ENCODE measurements at regions not wholly inside any gene's neighbourhood (a gene's known extent, or its start where the extent isn't known, plus 50 kb on each side); places are given as distances from the start of the nearest gene placed in this dataset.

DNA sequence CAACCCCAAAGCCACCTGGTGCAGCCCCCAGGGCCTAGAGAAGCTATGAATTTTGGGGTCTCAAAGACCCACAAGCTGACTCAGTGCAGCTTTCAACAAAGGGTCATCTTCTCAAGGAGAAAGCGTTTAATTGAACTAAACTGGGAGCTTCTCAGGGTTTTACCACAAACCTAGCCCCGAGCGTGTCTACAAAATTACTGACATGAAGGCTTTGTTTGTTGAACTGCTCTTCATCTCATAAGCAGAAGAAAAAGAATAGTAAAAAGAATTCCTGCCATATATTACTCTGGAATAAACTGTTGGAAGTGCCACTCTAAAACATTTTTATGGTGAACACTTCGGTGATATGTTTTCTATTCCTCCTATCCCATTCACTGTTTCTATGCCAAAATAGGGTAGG is 50.8 kb upstream of the INCENP start:
- DNase-seq (ENCODE audit: low read depth) = no peak

DNA sequence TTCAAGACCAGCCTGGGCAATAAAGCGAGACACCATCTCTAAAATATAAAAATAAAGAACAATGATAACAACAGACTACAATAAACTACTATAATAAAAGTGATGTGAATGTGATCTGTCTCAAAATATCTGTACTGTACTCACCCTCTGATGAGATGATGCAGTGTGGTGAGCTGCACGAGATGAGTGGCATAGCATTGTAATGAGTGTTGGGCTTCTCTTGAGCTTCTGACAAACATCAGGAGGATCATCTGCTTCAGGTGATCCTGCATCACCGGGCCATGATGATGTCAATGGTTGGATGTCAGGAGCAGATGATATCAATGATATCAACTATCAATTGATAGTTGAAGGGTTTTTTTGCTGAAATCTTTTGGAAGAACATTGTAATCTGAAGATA is 52.4 kb upstream of the INCENP start:
- no peak for DNase-seq (ENCODE audit: low read depth)

DNA sequence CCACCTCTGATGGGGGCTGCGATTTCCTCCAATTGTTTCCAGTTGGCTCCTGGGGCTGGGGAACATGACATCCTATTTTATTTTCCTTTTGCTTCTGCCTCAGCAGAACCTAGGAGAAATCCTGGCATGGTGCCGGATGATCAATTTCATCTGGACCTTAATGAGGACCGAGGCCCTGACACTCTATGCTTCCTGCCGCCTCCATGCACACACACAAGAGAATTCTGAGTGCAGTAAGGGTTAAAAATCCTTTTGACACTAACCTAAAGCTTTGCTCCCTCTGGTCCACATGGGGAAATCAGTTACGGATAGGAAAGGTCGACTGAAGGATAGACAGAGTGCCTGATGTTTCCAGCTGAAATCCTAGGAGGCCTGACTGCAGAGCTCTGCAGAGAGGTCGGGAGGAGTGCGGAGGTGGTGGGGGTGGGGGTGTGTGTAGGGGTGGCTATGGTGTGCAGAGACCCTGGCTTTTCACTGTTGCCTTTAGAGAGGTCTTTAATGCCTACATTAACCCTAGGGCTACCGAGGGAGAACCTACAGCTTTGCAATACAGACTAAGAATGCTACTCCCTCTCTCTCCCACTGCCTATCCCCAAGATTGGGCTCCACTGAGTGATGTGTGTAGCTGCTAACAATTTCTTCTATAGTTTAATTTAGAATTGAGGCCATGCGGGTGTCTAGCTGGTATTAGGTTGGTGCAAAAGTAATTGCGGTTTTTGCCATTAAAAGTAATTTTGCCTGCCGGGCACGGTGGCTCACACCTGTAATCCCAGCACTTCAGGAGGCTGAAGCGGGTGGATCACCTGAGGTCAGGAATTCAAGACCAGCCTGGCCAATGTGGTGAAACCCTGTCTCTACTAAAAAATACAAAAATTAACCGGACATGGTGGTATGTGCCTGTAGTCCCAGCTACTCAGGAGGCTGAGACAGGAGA is 53.6 kb upstream of the INCENP start:
- no peak for DNase-seq (ENCODE audit: low read depth)

DNA sequence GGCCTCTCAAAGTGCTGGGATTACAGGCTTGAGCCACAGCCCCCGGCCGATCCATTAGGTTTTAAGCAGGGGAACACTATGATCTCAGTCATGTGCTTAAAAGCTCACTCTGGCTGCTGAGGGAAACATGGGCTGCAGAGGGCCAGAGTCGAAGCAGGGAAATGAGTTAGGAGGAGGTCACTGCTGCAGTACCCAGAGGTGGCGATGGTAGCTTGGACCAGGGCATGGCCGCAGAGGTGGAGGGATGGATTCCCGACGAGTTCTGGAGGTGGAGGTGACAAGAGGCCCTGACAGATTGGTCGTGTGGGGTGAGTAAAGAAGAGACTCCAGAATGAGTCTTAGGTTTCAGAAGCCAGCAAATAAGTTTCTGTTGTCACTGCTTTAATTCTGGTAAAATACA is 54.4 kb upstream of the INCENP start:
- no peak for DNase-seq (ENCODE audit: low read depth)

DNA sequence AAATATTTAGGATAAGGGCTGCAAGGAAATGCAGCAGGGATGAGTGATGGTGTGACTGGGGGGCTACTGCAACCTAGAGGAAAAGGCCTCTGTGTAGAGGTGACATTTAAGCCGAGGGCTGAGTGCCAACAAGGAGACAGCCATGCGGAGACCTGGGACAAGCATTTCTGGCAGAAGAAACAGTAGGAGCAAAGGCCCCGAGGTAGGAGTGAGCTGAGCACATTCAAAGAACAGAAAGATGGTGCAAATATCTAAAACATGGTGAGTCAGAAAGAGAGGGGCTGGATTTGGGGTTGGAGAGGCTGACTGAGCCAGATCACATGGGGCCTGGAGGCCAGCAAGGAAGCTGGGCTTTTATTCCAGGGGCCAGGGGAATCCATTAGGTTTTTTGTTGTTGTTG is 55.1 kb upstream of the INCENP start:
- no peak for DNase-seq (ENCODE audit: low read depth)

DNA sequence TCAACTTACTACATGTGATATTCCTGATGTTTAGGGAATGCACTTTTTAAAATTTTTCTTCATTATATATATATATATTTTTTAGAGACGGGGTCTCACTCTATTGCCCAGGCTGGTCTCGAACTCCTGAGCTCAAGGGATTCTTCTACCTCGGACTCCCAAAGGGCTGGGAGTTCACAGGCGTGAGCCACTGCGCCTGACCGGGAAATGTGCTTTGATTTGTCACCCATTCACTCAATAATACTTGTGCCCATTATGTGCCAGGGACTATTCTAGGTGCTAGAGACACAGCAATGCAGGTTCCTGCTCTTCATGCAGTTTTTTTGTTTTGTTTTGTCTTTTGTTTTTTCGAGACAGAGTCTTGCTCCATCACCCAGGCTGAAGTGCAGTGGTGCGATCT is 56.1 kb upstream of the INCENP start:
- DNase-seq (ENCODE audit: low read depth) = no peak

DNA sequence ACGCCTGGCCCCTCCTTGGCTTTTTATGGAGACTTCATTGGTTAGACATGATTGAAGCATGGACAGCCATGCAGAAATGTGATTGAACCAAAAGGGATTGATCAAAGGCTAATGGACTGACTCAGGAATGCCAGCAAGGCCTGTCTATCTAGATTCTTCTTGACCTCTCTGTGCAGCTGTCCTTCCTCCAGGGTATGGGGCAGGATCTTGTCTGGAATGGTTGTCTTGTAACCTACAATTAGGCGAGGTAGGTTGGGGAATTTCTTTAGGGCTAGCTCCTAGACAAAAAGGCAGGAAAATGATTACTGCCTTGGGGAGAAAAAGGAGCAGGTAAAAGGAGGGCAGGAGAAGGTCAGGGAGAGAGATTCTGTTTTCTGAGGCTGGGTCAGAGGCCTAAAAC is 59.6 kb upstream of the INCENP start:
- DNase-seq (ENCODE audit: low read depth) = no peak

DNA sequence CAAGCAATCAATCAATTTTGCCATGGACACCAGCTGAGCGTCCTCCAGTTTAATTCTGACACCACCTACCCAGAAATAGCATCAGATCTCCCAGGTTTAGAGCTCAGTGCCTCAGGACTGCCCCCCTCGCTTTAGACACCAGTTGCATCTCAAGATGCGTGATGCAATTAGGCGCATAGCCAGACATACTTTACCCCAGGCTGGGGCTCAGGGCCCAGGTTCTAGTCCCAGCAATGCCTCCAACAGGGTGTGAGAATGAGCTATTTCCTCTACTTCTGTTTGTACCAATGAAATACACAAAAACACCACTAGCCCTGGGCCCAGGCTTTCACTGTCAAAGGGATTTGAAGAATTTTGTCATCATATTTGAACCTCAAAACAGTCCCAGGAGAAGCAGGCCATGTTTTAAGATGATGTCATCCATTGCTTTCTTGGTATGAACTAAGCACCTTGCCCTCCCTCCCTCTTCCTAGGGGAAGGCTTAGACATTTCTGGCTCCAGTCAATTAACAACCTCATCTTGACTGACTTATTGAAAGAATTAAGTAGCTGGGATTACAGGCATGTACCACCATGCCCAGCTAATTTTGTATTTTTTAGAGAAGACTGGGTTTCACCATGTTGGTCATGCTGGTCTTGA is 61.5 kb upstream of the INCENP start:
- DNase-seq (ENCODE audit: low read depth) = no peak

DNA sequence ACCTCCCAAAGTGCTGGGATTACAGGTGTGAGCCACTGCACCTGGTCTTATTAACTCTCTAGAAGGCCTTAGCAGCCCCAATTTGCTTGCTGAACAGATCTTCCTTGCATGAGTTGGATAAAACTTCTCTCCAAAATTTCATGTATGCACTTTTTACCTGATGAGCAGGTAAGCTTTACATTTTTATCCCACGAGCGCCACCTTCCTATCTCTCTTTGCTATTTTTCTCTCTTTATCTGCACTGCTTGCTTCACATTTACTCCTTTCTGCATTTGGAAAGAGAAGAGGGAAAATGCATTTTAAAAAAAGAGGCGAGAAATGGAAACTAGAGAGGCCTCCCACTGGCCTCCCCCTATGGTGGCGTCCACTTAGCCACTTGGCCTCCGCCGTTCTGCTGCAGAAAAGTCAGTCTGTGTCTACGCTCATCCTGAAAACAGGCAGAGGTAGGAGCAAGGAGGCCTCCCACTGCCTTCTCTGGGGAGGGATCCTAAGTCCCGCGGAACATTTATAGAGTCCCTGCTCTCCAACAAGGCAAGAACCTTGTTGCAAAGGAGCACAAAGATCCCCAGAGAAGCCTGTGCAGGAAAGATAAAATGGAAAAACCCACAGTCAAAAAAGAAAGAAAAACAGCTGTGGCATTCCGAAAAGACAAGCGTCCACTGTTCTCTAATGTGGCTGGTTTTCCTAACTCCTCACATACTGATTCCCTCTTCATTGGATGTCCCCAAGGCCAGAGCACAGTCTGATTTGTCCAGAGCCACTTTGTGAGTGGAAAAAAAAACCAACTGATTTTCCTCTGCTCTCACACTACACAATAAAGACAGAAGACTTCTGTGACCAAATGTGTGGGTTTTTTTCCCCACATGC is 62.2 kb upstream of the INCENP start:
- no peak for DNase-seq (ENCODE audit: low read depth)

DNA sequence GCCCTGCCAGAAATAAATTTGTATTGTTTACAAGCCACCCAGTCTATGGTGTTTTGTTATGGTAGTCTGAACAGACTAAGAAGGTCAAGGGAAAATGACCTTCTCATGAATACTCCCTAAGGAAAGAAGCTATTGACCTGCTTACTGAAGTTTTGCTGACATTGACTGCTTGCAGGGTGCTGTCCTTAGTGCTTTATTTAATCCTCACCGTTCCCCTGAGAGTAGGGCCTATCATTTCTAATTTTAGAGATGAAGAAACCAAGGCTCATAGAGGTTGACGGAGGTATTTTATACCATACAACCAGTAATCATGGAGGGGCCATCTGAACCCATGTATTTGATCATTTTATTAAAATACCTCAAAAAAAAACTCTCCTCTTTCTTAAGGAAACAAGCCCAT is 66.7 kb upstream of the INCENP start:
- DNase-seq (ENCODE audit: low read depth) = no peak

DNA sequence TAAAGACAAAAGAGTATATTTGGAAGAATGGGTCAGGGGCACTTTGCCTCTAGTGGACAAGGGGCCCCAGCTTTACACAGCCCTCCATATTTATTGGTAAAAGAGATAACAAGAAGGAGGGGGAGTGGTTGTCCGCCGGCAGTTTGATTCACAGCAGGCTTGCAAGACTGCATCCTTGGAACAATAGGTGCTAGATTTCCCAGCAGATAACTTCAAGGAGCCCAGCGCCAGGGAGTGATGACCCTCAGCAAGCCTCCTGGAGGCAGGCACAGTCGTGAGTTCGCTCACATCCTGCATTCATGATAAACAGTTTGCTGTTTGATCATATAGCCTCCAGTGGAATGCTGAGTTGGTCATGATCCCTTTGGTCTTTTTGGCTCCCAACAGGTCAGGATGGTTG is 67.8 kb upstream of the INCENP start:
- no peak for DNase-seq (ENCODE audit: low read depth)

DNA sequence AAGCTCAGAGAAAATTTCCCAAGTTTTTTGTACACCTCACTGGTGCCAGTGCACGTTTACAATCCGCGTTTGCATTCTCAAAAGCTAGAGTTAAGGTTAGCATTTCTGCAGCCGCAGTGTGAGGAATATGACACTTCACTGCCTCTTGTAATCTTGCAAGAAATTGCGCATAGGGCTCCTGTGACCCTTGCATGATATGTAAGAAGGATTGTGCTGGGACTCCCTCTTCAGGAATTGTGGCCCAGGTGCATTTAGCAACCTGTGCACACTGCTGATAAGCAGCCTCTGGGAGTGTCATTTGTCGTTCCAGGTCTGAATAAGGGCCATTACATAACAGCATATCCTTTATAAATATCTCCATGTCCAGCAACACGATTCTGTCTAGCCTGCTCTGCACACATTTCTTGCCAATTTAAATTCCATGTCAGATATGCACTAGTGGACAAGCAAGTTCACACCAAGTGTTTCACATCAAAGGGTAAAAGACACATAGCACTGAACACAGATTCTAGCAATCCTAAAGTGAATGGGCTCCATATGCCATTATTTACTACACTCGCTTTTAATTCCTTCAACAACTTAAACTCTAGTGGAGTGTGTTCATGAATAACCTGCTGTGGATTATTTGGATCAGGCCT is 69.2 kb upstream of the INCENP start:
- no peak for DNase-seq (ENCODE audit: low read depth)

DNA sequence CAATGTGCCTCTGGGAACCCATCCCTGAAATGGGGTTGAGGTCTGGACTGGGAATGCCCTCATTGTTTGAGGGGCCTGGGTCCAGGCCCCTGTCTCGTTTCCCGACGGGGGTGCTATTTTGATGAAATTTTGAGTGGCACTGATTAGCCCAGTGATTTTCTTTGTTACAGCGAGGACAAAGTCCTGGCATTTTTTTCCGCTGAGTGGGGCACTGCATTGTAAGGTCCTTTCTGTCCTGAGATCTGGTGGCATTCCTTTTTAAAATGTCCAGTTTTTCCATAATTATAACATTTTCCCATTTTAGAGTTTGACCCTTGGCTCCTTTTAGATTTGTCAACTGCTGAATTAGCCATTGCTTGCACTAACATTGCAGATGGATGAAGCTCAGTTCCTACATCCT is 69.7 kb upstream of the INCENP start:
- no peak for DNase-seq (ENCODE audit: low read depth)

DNA sequence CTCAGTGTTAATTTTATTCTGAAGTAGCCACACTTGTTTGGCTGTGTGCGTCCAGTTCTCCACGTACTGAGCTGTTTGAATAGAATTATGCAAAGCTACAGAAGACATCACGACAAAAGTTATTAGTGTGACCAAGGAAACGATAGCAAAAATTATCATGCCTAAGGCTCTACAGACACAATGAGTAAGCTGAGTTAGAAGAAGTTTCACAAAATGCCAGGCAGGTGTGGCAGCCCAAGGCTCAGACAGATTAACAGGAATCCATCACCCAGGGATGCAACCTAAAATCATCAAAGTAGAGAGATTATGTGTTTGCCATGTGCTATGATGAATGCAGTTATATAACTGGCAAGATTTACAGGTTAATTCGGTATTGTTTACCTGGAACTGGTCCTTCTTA is 73.1 kb upstream of the INCENP start:
- DNase-seq (ENCODE audit: low read depth) = no peak

DNA sequence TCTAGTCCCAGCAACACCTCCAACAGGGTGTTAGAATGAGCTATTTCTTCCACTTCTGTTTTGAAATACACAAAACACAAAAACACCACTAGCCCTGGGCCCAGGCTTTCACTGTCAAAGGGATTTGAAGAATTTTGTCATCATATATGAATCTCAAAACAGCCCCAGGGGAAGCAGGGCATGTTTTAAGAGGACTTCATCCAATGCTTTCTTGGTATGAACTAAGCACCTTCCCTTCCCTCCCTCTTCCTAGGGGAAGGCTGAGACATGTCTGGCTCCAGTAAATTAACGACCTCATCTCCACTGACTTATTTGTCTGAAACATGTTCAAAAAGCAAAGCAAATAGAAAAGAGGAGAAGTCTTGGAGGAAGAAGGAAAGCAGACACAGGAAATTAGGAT is 75.7 kb upstream of the INCENP start:
- no peak for DNase-seq (ENCODE audit: low read depth)

DNA sequence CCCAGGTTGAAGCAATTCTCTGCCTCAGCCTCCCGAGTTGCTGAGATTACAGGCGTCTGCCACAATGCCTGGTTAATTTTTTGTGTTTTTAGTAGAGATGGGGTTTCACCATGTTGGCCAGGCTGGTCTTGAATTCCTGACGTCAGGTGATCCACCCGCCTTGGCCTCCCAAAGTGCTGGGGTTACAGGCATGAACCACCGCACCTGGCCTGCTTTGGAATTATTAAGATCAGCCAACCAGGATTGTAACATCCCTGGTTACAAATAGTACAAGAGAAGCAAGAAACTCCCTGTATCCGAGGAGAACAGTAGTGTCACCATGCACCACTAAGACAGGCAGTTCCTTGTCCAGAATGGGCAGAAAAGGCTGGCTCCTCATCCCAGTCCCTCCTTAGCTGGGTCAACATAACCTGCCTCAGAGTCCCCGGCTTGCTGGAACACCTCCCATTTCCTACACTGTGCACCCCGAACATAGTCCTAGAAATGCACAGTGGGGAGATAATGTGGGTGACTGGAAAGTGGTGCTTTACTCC is 77.2 kb upstream of the INCENP start:
- DNase-seq (ENCODE audit: low read depth) = no peak

DNA sequence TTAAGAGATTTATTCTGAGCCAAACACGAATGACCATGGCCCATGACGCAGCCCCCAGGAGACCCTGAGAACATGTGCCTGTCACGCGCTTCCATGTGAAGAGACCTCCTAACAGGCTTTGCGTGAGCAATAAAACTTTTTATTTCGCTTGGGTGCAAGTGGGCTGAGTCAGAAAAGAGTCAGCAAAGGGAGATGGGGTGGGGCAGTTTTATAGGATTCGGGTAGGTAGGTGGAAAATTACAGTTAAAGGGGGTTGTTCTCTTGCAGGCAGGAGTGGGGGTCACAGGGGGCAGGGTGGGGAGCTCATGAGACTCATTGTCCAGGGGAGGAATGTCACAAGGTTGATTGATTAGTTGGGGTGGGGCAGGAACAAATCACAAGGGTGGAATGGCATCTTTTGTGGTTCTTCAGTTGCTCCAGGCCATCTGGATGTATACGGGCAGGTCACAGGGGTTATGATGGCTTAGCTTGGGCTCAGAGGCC is 77.2 kb upstream of the FTH1 start:
- no peak for DNase-seq (ENCODE audit: low read depth)

DNA sequence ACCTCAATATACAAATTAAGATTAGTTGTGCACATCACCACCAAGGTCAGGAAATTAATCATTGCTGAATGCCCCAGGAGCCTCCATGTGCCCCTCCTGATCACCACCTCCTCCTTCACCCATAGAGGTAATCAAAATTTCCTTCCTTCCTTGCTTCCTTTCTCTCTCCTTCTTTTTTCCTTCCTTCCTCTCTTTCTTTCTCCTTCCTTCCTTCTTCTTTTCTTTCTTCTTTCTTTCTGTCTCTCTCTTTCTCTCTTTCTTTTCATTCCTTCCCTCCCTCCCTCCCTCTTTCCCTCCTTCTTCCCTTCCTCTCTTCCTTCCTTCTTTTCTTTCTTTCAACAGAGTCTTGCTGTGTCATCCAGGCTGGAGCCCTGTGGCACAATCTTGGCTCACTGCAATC is 67.9 kb upstream of the FTH1 start:
- DNase-seq (ENCODE audit: low read depth) = no peak

DNA sequence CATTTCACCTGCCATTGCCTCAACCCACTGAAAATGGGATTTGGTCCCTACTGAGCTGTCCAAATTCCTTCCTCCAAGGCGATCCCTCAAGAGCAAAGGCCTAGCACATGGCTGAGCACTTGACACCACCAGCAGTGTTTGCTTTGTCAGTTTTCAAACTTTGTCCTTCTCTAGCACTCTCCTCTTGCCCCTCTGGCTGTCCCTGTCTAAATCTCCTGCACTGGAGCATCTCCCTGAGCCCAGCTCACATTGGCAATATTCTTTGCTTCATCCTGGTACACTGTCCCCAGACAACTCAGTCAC is 66.6 kb upstream of the FTH1 start:
- no peak for DNase-seq (ENCODE audit: low read depth)

DNA sequence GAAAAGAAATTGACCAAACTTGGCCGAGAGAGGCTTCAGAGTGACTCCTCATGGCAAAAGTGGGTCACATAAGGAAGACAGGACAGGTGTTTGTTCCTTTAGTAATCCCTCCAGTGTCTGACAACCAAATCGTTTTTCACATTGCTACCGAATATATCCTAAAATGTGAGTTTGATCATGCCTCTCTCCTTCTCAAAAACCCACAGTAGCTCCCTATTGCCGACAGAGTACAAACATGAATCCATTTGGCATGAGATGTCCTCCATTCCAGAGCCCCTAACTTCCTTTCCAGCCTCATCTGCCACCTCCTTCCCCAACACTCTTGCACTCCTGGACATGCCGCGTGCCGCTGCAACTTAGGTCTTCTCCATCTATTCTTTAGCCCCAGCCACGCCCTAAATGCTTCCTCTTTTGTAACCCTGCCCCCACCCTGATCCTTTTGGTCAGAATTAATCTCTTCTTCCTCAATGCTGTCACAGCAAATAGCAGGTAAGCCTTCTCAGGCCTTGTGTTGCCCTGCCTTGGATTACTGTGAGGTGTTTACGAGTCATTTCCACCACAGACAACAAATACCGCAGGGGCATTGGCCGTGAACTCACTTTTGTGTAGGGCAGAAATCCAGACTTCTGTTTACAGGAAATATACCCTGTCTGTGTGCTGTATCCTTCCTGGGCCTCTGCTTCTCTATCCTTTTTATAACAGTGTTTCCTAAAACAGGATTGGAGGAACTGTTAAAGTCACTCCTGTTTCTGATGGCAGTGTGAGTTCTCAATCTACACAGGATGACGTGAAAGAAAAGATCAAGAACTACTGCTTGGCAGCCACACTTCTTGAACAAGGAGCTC is 66.0 kb upstream of the FTH1 start:
- no peak for DNase-seq (ENCODE audit: low read depth)

DNA sequence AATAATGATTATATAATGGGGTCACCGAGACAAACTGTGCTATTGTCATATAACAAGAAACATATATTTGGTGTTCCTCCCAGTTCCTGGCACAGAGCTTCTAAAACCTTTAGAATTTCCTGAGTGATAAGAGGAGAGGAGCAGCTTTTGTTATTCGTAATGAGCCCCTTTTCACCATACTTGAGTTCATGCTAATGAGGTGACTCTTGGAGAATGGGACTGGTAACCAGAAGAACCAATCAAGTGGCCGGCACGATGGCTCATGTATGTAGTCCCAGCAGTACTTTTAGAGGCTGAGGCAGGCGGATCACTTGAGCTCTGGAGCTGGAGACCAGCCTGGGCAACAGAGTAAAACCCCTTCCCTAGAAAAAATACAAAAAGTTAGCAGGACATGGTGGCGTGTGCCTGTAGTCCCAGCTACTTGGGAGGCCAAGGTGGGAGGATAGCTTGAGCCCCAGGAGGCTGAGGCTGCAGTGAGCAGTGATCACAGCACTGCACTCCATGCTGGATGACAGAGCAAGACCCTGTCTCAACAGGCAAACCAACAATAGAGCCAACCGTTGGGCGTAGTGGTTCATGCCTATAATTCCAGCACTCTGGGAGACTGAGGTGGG is 62.7 kb upstream of the FTH1 start:
- no peak for DNase-seq (ENCODE audit: low read depth)

All from stimulated activated CD8-positive, alpha-beta memory T cell treated with anti-CD3 and anti-CD28 coated beads, Interleukin-12 subunit alpha, Interleukin-12 subunit beta, amount 100 ng/mL, for 4 hours (primary cell).